Ramos (cell line): ENCODE measurements at regions not wholly inside any gene's neighbourhood (a gene's known extent, or its start where the extent isn't known, plus 50 kb on each side); places are given as distances from the start of the nearest gene placed in this dataset.
"Not testable (repeated sequence)": the region's sequence is repeated elsewhere in the genome, so short reads cannot be mapped to it uniquely, and the experiment has no call there.

Experiments used
- in situ Hi-C: fragments of 300-500 bp; cut with MboI; formaldehyde crosslinking; loops from one replicate; pipeline ENCODE4 v1.14.3; 2022; ENCODE audit warnings: low sequenced_read_pairs; ENCODE audit not compliant: unreplicated experiment

DNA sequence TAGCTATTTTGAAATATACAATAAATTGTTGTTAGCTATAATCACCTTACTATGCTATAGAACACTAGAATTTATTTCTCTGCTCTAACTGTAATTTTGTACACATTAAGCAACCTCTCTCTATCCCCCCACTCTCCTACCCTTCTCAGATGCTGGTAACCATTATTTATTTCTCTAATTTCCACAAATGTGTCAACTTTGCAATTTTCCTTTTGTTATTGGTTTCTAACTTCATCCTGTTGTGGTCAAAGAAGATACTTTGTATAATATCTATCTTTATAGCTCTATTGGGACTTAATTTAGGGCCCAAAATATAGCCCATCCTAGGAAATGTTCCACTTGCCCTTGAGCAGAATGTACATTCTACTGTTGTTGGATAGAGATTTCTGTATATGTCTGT, 229.3 kb downstream of the SATB1 start:
- in situ Hi-C loops, result no loop called here

DNA sequence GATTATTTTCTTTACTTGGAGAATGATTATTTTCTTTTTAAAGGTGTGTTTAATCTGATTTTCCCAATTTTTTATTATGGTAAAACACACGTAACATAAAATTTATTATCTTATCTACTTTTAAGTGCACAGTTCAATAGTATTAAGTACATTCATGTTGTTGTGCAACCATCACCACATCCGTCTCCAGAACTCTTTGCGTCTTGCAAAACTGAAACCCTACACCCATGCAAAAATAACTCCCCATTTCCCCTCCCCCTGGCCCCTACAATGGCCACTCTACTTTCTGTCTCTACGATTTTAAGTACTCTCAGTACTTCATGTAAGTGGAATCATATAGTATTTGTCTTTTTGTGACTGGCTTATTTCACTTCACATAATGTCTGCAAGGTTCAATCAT, 230.7 kb downstream of the SATB1 start:
- in situ Hi-C loops, result no loop called here

DNA sequence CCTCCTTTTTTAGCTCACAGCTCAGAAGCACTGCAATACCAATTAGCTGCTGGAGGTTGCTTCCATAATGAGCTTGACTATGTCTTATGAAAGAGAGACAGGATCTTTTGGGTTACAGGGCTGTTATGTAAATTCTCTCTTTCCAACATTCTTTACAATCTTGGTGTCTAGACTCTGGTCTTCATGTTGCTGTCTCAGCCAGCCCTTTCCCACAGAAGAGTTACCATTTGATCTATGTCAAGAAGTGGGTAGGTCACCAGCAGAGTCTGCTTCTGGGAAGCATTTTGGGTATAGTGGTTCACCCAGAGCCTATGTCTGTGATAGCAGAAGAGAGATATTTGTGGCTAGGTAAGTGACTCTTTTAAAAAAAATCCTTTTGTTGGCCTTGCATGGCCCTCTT, 234.5 kb downstream of the SATB1 start:
- in situ Hi-C loops, result no loop called here

DNA sequence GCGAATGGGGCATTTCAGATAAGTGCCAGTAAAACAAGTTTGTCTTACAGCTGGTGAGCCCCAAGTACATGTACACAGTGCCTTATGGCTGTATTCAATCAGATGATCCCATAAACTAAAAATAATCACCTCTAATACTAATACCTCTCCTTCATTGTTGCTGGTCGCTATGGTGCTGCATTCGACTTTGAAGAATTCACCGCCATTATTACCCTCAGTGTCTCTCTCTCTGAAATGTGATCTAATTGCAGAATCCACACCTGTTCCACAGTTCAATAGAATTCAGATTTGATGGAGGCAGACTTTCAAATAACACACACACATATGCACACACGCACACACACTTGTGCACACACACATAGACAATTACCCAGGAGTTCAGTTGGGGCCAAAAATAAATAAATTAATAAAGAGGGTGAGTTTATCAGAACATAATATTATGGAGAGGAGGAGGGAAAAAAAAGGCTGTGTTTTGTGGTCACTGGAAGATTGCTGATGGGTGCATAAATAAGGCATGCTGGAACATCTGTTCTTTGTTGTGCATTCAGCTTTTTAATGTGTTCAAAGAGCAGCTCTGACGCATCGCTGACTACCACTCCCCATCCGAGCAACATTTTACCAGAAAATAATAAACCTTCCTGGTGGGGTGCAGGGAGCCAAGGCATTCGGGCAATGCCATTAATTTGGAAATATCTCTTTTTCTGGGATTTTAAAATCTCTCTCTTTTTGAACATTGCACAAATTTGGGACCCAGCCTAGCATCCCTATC, 235.7 kb downstream of the SATB1 start:
- in situ Hi-C loops, result no loop called here

DNA sequence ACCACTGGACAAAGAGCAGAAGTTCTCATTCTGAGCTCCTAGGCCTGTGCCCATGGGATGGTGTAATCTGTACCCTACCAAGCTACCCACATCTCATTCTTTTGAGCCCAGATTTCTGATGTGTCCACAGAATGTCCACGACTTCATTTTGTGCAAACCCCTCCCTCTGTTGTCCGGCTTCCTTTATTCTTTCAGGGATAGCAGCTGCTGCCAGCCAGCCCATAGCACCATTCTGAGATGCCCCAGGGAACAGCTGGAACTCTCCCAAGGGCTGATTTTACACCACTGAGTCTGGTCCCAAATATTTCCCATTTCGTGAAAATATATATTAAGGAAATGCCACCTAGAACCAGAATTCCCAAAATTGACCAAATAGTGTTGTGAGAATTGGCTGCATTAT, 236.6 kb downstream of the SATB1 start:
- in situ Hi-C loops, result no loop called here

DNA sequence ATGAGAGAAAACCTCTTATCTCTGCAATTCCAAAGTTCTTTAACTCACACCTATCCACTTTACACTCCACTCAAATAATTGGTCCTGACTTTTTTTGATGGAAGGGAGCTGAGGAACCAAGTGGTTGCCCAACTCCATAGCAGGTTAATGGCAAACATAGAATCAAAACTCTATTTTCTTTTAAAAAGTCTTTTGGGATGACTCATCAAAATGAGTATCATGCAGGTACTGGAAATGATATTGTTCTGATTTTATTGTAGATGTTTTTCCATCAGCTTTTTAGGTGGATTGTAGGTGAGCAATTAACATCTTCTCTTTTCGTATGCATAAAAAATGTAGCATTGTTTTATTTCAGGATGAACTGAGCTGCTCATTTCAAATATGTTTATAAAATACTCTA, 239.5 kb downstream of the SATB1 start:
- in situ Hi-C loops, result no loop called here

DNA sequence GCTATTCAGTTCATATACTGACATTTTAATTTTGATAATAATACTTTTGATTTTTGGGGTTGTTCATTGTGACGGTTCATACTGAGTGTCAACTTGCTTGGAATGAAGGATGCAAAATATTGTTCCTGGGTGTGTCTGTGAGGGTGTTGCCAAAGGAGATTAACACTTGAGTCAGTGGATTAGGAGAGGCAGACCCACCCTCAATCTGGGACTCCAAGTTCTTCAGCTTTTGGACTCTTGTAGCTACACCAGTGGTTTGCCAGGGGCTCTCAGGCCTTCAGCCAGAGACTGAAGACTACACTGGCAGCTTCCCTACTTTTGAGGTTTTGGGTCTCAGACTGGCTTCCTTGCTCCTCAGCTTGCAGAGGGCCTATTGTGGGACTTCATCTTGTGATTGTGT, 242.2 kb downstream of the SATB1 start:
- in situ Hi-C loops, result not testable (repeated sequence)

DNA sequence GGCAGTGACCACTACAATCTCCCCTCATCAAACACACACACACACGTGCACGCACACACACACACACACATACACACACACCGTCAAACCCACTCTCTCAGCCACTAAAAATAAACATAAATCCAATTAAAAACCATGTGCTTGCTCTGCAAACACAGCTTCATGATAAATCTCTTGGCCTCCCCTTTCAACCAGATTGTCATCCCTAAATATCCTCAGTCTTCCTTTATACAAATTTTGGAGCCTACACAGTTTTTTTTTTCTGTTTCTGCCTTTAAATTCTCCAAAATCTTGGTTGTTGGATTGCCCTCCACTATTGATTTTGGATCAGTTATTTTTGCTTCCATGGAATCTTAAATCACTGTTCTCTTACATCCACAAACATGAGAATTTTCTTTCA, 245.6 kb downstream of the SATB1 start:
- in situ Hi-C loops, result no loop called here

DNA sequence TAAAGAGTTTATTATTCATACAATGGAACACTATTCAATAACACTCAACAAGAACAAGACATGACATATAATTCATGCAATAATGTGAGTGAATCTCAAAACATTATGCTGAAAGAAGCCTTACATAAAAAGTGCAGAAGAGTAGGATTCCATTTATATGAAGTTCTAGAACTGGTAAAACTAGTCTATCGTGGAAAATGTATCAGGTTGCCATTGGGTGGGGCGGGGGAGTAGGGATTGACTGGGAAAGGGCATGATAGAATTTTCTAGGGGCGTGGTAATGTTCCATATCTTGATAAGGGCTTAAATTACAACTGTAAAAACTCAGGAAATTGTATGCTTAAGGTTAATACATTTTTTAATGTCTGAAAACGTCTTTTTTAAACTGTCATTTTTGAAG, 247.9 kb downstream of the SATB1 start:
- in situ Hi-C loops, result no loop called here

DNA sequence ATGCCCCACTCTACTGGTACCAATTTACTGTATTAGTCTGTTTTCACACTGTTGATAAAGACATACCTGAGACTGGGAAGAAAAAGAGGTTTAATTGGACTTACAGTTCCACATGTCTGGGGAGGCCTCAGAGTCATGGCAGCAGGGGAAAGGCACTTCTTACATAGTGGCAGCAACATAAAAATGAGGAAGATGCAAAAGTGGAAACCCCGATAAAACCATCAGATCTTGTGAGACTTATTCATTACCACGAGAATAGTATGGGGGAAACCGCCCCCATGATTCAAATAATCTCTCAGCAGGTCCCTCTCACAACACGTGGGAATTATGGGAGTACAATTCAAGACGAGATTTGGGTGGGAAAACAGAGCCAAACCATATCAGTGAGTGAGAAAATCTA, 251.2 kb downstream of the SATB1 start:
- in situ Hi-C loops, result not testable (repeated sequence)

DNA sequence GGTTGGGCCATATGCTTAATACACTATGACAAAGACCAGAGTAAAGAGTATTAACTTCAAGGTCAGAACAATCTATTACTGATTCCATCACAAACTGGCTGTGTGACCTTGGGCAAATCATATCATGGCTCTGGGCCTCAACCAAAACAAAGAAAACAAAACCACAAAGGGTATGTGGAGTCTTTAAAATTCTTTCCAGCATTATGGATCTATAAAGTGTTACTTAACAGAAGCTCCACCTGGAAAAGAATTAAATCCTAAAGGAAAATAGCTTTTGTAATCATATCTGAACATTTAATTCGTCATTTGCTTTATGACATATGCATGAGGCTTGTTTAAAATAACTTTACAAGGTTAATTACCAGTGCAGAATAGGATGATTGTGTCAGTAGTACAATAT, 265.5 kb downstream of the SATB1 start:
- in situ Hi-C loops, result no loop called here

DNA sequence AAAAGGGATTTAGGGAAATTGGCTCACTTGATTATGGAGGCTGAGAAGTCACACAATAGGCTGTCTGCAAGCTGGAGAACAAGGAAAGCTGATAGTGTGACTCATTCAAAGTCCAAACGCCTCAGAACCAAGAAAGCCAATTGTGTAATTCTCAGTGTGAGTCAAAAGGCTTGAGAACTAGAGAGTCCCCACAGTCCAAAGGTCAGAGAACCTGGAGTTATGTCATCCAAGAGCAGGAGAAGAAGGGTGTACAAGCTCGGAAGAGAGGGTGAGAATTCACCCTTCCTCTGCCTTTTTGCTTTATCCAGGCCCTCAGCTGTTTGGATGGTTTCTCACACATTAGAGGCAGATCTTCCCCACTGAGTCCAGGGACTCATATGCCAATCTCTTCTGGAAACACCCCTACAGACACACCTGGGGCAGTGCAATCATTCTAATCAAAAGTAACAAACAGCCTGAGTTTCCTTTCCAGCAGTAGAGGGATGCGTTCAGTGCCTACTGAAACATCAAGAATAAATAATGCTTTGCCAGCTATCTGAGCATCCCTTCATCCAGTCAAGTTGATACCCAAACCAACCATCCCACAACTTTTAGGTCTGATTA, 271.5 kb downstream of the SATB1 start:
- in situ Hi-C loops, result no loop called here

DNA sequence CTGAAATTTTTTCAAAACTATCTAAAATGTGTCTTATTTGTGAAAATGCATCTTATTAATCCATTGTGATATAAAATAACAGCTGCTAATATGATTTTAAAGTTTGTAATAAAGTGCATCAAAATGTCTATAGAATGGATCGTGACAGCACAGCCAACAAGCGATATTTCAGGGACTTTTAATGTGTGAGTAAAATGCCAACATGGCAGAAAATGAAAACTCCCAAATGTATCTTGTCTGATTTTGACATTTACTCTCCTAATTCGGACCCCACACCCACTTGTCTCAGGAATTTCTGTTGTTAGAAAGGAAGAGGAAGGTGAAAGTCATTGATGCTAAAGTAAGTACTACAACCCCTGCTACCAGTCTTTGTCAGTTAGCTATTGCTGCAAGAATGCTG, 273.9 kb downstream of the SATB1 start:
- in situ Hi-C loops, result no loop called here

DNA sequence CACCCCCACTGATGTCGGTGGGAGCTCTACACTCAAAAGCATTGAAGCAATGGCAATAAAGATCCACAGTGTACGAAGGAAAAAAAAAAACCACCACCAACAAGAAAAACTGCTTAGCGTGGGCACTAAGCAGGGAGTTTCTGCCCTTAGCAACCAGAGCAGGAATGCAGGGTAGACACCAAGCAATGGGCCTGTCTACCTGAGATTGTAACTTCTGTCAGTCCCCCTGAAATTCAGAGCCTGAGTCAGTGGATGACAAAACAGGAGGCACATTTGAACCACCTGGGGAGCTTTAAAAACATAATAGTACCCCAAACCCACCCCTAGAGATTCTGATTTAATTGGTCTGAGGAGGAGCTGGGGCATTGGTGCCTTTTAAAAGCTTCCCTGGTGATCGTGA, 275.2 kb downstream of the SATB1 start:
- in situ Hi-C loops, result no loop called here

DNA sequence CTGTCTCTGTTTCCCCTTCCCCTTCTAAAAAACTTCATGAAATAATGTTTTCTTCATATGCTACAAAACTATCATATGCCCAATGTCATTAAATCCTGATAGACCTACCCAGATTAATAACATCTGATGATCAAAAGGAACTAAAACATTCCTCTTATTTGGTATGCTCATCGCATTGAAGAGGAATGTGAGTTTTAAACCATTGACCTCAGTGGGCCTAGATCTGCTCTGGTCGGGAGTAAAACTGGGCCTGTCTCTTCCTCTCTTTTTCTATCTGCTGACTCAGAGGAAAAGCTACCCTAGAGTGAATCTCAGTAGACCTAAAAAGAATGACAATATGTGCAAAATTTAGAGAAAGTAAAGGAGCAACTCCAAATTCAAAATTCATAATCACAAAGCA, 275.8 kb downstream of the SATB1 start:
- in situ Hi-C loops, result no loop called here

DNA sequence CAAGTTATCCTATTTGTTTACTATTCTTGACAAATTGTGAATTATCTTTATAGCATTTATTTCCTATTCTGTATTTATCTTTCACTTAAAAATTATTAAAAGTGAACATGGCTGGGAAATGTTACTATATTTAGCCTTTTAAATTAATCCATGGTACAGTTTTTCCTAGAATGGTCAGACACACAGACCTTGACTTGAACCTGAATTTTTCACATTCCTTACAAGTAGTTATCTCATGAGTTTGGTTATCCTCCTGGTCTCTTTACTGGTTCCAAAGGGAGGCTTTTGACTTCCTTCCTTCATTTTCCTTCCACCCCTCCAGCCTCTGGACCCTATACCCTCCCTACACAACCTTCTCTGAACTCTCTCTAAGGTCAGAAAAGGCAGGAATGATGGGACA, 280.6 kb downstream of the SATB1 start:
- in situ Hi-C loops, result no loop called here

DNA sequence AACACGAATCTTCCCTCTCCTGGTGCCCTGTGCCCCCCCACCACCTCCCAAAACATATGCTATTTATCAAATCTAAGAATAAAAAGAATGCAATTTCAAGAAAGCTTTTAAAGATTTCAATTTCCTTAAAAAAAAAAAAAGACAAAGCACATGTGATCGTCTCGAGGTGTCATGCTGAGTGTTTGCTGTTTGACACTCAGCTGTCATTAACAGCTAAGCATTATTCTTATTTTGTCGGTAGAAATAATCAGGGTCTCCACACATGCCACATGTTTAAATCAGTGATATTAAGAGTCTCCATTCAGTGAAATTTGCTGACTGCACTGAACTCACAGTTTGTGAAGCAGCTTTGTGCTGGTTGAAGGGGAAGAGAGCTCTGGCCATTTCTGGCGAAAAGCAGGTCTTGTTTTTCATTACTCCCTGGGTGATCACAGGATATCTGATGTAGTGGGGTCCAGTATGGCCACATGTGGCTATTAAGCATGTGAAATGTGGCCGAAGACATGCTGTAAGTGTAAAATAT, 281.8 kb downstream of the SATB1 start:
- in situ Hi-C loops, result no loop called here

DNA sequence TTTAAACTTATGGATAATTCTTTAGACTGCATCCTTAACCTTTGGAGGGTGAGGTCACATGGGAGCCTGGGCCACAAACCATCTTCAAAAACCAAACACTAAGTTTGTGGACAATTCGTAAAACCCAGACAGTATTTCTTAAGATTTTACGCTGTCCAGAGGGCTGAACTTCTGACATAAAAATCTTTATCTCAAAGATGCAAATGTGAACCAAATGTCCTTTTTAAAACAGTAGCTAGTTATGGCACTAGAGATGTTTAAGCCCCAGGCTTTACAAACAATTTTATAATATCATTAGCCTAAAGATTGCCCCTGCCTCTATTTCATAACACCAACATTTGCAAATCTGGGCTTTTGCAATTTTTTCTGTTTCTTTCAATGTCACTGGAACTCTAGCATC, 287.2 kb downstream of the SATB1 start:
- in situ Hi-C loops, result no loop called here

DNA sequence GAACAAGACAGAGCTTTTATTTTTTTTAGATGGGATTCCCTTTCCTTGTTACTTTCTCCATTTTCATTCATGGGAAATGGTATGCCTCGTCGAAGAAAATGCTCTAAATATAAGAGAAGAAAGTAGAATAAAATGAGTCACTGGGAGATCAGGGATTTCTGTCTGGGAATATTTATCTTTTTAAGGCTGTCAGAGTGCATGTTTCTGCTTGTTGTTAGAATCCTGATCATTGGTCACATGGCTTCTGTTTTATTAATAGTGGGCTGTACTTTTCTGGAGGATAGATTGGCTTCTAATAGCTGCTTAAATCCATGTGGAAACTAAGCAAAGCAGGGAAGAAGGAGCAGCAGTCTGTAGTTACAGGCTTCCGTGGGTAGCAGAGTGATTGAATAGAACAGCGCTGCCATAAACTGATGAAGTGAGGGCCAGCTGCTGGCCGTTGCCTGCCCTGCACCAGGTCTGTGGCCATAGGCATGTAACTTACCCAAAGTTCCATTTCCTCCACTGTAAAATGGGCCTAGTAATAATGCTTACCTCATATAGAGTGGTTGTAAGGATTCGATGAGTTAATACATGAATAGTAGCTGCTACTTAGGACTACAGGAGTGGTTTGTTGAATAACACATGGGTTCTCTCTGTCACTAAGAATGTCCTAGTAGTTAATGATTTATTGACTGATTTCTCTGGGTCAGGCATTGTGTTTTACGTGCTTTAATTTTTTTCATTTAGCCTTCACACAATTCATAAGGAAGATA, 289.9 kb downstream of the SATB1 start:
- in situ Hi-C loops, result no loop called here

DNA sequence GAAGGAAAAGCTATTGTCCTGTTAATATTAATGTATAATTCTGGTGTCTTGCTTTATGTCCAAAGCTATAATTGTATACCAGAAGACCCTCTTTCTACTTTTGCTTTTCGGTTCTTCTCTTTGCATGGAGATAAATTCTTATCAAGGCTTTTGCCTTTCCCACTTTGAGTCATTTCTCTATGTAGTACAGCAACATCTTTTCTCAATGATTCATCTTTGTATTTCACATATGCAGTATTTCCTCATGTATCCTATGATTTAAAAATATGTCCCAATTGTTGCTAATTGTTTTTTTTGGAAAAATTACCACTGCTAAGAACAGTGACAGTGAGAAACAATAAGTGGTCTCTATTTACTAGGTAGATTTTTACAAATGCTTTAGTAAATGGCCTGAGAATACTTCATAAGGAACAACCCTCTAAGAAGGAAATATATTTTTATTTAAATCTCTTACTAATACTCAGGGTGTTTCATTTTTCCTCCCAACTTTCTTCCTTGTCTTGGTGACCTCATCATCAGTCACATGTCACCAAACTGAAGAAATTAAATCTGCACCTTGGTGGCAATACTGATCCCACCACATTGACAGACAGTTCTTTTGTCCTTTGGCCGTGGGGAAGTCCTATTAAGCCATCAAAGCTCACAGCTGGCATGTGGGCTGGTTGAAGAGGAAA, 290.6 kb downstream of the SATB1 start:
- in situ Hi-C loops, result no loop called here

DNA sequence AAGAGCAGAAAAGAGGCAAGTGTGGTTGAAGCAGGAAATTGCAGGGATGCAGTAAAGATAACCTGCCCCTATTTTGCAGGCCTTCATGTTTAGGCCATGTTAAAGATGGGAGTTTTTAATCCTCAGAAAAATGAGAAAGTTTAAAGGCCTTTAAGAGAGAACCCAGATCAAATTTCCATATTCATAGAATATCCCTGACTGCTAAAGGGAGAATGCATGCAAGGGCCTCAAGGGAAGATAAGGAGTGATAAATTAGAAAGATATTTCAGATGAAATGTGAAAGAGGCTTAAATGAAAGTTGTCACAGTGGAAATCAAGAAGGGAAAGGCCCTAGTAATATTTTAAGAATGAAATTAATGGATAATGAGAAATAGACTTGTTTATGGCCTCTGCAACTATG, 292.1 kb downstream of the SATB1 start:
- in situ Hi-C loops, result no loop called here
